GM23338 (cell line): ENCODE measurements at regions not wholly inside any gene's neighbourhood (a gene's known extent, or its start where the extent isn't known, plus 50 kb on each side); places are given as distances from the start of the nearest gene placed in this dataset.

Source experiments
- ATAC-seq: fragments of 200-7000 bp; cut with Tn5 transposase; 3 replicates; pipeline ENCODE4 v1.9.1; 2020
- DNase-seq: peaks from one replicate; pipeline ENCODE4 v3.0.0-alpha.2; 2015; ENCODE audit warnings: low spot score
- H2AFZ ChIP-seq: fragments of 200-600 bp; sonication (generic); 2 replicates; pipeline ENCODE4 v1.8.0; 2016; ENCODE audit warnings: antibody characterized with exemption, mild to moderate bottlenecking, moderate library complexity
- H3F3A ChIP-seq: fragments of 200-600 bp; sonication (generic); replicated peaks from 2 replicates; pipeline ENCODE4 v1.8.0; 2017; ENCODE audit warnings: antibody characterized with exemption, mixed run types, low read depth
- H3K27ac ChIP-seq: fragments of 200-600 bp; sonication (generic); 2 replicates; pipeline ENCODE4 v1.6.1; 2016; ENCODE audit warnings: low read depth
- H3K27me3 ChIP-seq: fragments of 200-600 bp; sonication (generic); 2 replicates; pipeline ENCODE4 v1.8.0; 2016; ENCODE audit warnings: mild to moderate bottlenecking, mixed run types, moderate library complexity; ENCODE audit not compliant: insufficient read depth
- H3K36me3 ChIP-seq: fragments of 200-600 bp; sonication (generic); 2 replicates; pipeline ENCODE4 v1.8.0; 2016; ENCODE audit warnings: mild to moderate bottlenecking; ENCODE audit not compliant: insufficient read depth
- H3K4me1 ChIP-seq: fragments of 200-600 bp; sonication (generic); 2 replicates; pipeline ENCODE4 v1.8.0; 2016; ENCODE audit warnings: mild to moderate bottlenecking, moderate library complexity; ENCODE audit not compliant: insufficient read depth
- H3K4me2 ChIP-seq: fragments of 200-600 bp; sonication (generic); 2 replicates; pipeline ENCODE4 v1.7.1; 2017; ENCODE audit warnings: mixed run types
- H3K4me3 ChIP-seq: fragments of 200-600 bp; sonication (generic); 2 replicates; pipeline ENCODE4 v1.6.1; 2016; ENCODE audit warnings: mixed run types
- H3K79me2 ChIP-seq: fragments of 200-600 bp; sonication (generic); replicated peaks from 2 replicates; pipeline ENCODE4 v1.8.0; 2017; ENCODE audit warnings: mild to moderate bottlenecking; ENCODE audit not compliant: insufficient read depth
- H3K9me2 ChIP-seq: fragments of 200-600 bp; sonication (generic); 2 replicates; pipeline ENCODE4 v1.8.0; 2017; ENCODE audit not compliant: insufficient read depth
- H4K20me1 ChIP-seq: fragments of 200-600 bp; sonication (generic); replicated peaks from 2 replicates; pipeline ENCODE4 v1.8.0; 2017; ENCODE audit warnings: mild to moderate bottlenecking; ENCODE audit not compliant: insufficient read depth
- H3K27ac Mint-ChIP-seq: 2 replicates; pipeline ENCODE4 v1.8.0; 2020; ENCODE audit warnings: inconsistent platforms, mild to moderate bottlenecking, moderate library complexity, mixed read lengths
- H3K27me3 Mint-ChIP-seq: 3 replicates; pipeline ENCODE4 v1.8.0; 2022; ENCODE audit warnings: low read depth, mild to moderate bottlenecking, moderate library complexity, mixed read lengths, inconsistent platforms; ENCODE audit not compliant: insufficient read depth, poor library complexity
- H3K36me3 Mint-ChIP-seq: 3 replicates; pipeline ENCODE4 v1.8.0; 2021; ENCODE audit warnings: low read depth, mild to moderate bottlenecking, inconsistent platforms, moderate library complexity, mixed read lengths
- H3K4me1 Mint-ChIP-seq: 3 replicates; pipeline ENCODE4 v1.8.0; 2020; ENCODE audit warnings: mild to moderate bottlenecking, inconsistent platforms, mixed read lengths
- H3K4me3 Mint-ChIP-seq: 3 replicates; pipeline ENCODE4 v1.8.0; 2021; ENCODE audit warnings: moderate library complexity, mild to moderate bottlenecking, inconsistent platforms, mixed read lengths
- H3K9me3 Mint-ChIP-seq: 3 replicates; pipeline ENCODE4 v1.8.0; 2020; ENCODE audit warnings: moderate library complexity, mild to moderate bottlenecking, inconsistent platforms, mixed read lengths
- CREB1 ChIP-seq: fragments of 250-450 bp; sonication (Bioruptor Pico); IDR thresholded peaks from 2 replicates; pipeline ENCODE4 v1.5.0; 2020; ENCODE audit warnings: low read depth, mild to moderate bottlenecking, moderate library complexity
- EZH2phosphoT487 ChIP-seq: fragments of 200-600 bp; sonication (generic); IDR thresholded peaks from one replicate; pipeline ENCODE4 v1.8.1; 2018; ENCODE audit warnings: antibody characterized with exemption; ENCODE audit not compliant: unreplicated experiment
- JUNB ChIP-seq: IDR thresholded peaks from one replicate; pipeline ENCODE4 v1.6.1; 2016; ENCODE audit warnings: antibody characterized with exemption; ENCODE audit not compliant: unreplicated experiment
- NANOG ChIP-seq: IDR thresholded peaks from 2 replicates; pipeline ENCODE4 v1.6.1; 2016; ENCODE audit warnings: antibody characterized with exemption, borderline replicate concordance
- ZNF114 ChIP-seq: fragments of 250-450 bp; sonication (Bioruptor Pico); IDR thresholded peaks from 2 replicates; pipeline ENCODE4 v1.5.0; 2020; ENCODE audit warnings: mild to moderate bottlenecking, moderate library complexity
- TF ChIP-seq, protein P1 (sequence below): fragments of 250-450 bp; sonication (Bioruptor Pico); IDR thresholded peaks from 2 replicates; pipeline ENCODE4 v1.5.0; 2020; ENCODE audit warnings: mild to moderate bottlenecking, moderate library complexity
- TF ChIP-seq, protein P2 (sequence below), 2 experiments: fragments of 200-600 bp in 1 of 2; sonication (generic) in 1 of 2; conservative IDR thresholded peaks; 2 replicates each; pipeline versions ENCODE4 v1.5.1 to v1.6.1; 2016 to 2017; ENCODE audit warnings: antibody characterized with exemption in 2 of 2, low read depth in 2 of 2, mild to moderate bottlenecking in 2 of 2, moderate library complexity in 1 of 2

DNA sequence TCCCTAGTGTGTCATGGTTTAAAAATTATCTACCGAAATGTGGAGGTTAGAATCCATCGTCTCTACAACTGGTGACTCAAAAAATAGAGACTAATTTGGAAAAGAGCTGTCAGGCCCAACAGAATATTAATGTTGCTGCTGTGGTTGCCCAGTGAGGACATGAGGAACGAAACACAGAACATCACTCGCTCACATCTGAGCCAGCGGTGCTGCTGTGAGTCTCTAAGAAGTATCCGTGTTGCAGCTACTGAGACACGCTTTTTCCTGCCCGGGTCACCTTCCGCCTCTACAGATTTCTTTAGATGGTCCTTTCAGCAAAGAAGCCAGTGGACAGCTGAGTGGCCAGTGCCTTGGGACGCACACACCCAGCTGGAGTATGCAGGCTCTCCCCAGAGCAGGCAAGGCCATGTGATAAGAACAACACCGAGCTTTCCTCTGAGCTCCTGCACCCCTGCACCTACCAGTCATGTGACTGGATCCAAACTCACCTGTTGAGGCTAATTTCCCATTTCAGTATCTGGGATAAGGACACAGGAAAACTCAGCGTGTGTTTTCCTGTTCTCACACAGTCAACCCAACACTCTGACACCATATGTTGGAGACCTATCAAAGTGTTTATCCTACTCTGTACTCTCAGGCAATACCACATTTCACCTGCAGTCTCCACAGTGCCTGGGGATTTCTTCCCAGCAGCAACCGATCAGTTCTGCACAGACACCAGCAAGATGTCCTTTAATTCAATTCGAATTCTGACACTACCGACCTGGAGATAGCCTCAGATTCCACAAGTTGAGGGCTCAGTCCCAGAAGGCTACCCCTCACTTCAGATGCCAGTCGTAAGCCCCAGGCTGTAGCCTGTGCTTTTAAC is 119.0 kb upstream of the RPS6KA2 start (continued):
- TF ChIP-seq, protein P1, sequence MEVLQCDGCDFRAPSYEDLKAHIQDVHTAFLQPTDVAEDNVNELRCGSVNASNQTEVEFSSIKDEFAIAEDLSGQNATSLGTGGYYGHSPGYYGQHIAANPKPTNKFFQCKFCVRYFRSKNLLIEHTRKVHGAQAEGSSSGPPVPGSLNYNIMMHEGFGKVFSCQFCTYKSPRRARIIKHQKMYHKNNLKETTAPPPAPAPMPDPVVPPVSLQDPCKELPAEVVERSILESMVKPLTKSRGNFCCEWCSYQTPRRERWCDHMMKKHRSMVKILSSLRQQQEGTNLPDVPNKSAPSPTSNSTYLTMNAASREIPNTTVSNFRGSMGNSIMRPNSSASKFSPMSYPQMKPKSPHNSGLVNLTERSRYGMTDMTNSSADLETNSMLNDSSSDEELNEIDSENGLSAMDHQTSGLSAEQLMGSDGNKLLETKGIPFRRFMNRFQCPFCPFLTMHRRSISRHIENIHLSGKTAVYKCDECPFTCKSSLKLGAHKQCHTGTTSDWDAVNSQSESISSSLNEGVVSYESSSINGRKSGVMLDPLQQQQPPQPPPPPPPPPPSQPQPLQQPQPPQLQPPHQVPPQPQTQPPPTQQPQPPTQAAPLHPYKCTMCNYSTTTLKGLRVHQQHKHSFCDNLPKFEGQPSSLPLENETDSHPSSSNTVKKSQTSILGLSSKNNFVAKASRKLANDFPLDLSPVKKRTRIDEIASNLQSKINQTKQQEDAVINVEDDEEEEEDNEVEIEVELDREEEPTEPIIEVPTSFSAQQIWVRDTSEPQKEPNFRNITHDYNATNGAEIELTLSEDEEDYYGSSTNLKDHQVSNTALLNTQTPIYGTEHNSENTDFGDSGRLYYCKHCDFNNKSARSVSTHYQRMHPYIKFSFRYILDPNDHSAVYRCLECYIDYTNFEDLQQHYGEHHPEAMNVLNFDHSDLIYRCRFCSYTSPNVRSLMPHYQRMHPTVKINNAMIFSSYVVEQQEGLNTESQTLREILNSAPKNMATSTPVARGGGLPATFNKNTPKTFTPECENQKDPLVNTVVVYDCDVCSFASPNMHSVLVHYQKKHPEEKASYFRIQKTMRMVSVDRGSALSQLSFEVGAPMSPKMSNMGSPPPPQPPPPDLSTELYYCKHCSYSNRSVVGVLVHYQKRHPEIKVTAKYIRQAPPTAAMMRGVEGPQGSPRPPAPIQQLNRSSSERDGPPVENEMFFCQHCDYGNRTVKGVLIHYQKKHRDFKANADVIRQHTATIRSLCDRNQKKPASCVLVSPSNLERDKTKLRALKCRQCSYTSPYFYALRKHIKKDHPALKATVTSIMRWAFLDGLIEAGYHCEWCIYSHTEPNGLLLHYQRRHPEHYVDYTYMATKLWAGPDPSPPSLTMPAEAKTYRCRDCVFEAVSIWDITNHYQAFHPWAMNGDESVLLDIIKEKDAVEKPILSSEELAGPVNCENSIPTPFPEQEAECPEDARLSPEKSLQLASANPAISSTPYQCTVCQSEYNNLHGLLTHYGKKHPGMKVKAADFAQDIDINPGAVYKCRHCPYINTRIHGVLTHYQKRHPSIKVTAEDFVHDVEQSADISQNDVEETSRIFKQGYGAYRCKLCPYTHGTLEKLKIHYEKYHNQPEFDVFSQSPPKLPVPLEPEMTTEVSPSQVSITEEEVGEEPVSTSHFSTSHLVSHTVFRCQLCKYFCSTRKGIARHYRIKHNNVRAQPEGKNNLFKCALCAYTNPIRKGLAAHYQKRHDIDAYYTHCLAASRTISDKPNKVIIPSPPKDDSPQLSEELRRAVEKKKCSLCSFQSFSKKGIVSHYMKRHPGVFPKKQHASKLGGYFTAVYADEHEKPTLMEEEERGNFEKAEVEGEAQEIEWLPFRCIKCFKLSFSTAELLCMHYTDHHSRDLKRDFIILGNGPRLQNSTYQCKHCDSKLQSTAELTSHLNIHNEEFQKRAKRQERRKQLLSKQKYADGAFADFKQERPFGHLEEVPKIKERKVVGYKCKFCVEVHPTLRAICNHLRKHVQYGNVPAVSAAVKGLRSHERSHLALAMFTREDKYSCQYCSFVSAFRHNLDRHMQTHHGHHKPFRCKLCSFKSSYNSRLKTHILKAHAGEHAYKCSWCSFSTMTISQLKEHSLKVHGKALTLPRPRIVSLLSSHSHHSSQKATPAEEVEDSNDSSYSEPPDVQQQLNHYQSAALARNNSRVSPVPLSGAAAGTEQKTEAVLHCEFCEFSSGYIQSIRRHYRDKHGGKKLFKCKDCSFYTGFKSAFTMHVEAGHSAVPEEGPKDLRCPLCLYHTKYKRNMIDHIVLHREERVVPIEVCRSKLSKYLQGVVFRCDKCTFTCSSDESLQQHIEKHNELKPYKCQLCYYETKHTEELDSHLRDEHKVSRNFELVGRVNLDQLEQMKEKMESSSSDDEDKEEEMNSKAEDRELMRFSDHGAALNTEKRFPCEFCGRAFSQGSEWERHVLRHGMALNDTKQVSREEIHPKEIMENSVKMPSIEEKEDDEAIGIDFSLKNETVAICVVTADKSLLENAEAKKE (CRISPR knock-in tag) = no peak
- TF ChIP-seq NANOG (no peak), JUNB (no peak), ZNF114 (CRISPR knock-in tag) (no peak), EZH2phosphoT487 (no peak), CREB1 (CRISPR knock-in tag) (no peak)

DNA sequence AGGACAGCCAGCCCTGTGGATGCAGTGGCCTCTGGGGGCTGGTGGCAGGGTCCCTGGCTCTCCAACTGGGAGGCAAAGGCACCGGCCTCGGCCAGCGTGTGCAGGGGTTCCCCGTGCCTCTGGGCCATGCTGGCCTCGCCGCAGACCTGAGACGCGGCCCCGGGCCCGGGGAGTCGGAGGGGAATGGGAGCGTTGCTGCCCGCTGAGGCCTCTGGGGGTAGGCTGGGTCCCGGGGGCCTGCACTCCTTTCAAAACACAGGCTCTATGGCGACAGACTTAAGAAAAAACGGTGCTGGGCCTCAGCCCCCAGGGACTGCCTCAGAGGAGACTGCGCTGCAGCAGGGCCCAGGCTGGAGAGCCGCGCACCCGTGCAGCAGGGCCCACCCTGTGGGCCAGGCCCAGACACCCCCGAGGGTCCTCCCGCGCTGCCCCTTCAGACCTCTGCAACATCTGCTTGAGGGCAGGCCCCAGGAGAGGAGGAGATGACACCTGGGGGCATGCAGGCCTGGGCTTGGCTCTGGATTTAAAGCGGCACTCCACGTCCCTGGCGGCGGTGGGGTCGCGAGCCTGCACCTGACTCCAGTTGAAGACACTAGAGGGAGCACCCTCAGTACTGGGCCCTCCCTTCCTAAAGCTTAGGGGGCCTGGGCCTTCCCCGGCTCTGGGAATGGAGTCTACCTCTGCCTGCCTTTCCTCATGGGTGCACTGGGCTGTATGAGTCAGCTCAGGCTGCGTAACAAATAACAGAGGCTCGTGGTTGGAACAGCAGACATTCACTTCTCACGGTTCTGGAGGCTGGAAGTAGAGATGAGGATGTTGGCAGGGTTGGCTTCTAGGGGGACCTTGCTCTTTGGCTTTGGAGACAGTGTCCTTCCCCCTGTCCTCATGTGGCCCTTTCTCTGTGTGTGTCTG is 117.4 kb upstream of the RPS6KA2 start:
- Histone ChIP-seq H3K4me1 (peaks cover 11% of the 10 kb centered on the region; the same call in 1 of the 2 replicates), H3K27me3 (no peaks in the 10 kb centered on the region), H2AFZ (no peak overlapping the region), H3K79me2 (no peaks in the 10 kb centered on the region), H4K20me1 (no peaks in the 10 kb centered on the region), H3K9me2 (no peaks in the 10 kb centered on the region), H3K4me2 (no peak overlapping the region), H3K4me3 (no peak overlapping the region), H3K27ac (no peak overlapping the region), H3K36me3 (no peaks in the 10 kb centered on the region), H3F3A (no peaks in the 10 kb centered on the region)
- ATAC-seq = peak; percentile 74
- Mint-ChIP-seq H3K27me3 (peaks cover 13% of the 10 kb centered on the region), H3K4me1 (peaks cover 24% of the 10 kb centered on the region), H3K36me3 (no peaks in the 10 kb centered on the region), H3K9me3 (no peaks in the 10 kb centered on the region), H3K27ac (no peak overlapping the region), H3K4me3 (no peak overlapping the region)
- DNase-seq = peak; percentile 76
- TF ChIP-seq ZNF114 (CRISPR knock-in tag) = no peak
- TF ChIP-seq, protein P2, sequence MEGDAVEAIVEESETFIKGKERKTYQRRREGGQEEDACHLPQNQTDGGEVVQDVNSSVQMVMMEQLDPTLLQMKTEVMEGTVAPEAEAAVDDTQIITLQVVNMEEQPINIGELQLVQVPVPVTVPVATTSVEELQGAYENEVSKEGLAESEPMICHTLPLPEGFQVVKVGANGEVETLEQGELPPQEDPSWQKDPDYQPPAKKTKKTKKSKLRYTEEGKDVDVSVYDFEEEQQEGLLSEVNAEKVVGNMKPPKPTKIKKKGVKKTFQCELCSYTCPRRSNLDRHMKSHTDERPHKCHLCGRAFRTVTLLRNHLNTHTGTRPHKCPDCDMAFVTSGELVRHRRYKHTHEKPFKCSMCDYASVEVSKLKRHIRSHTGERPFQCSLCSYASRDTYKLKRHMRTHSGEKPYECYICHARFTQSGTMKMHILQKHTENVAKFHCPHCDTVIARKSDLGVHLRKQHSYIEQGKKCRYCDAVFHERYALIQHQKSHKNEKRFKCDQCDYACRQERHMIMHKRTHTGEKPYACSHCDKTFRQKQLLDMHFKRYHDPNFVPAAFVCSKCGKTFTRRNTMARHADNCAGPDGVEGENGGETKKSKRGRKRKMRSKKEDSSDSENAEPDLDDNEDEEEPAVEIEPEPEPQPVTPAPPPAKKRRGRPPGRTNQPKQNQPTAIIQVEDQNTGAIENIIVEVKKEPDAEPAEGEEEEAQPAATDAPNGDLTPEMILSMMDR (conservative IDR thresholded peaks at IDR 0.05; ENCODE audit: low read depth in 2 of 2) = peak; percentile 42 to 63
